ENCODE measurements at regions not wholly inside any gene's neighbourhood (a gene's known extent, or its start where the extent isn't known, plus 50 kb on each side); places are given as distances from the start of the nearest gene placed in this dataset.
A peak's percentile ranks its signal among the peaks of the same experiment; 100 is the strongest.

DNA sequence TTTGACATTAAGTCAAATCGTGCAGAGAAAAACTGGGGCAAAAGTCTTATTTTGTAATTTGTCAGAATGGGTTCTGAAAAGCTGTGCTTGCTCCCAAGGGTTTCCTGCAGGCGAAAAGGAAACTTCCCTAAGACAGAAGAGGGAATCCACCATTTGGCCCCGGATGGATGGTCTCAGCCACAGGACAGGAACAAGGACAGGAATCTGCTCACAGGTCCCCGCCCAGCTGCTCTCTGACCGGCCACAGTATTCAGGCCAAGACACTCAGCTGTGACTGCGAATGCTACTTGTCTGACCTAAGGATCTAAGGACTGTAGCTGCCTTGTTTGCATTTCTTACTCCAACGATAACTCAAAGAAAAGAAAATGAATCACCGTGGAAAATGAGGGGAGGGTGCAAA is 197.0 kb downstream of the BMP7 start:
- ChIA-PET POLR2A (no interaction called here), CTCF (interaction anchor here (0.9 kb wide), 1 partner anchor 270 kb away, joined by 3 read pairs; no protein-coding TSS in a partner anchor)
- DNase-seq (ENCODE audit: extremely low spot score), result no peak
- TF ChIP-seq L3MBTL2 (conservative IDR thresholded peaks at IDR 0.05) (no peak), HDGF (IDR thresholded peaks at IDR 0.05; ENCODE audit: borderline replicate concordance) (no peak), CTBP1 (IDR thresholded peaks at IDR 0.05; ENCODE audit: borderline replicate concordance) (no peak), FOXA1 (IDR thresholded peaks at IDR 0.05) (no peak), SUZ12 (IDR thresholded peaks at IDR 0.05) (no peak), SP1 (IDR thresholded peaks at IDR 0.05) (no peak), NFRKB (IDR thresholded peaks at IDR 0.05) (no peak), TARDBP (IDR thresholded peaks at IDR 0.05) (no peak), BHLHE40 (IDR thresholded peaks at IDR 0.05; ENCODE audit: borderline replicate concordance) (no peak), FOXK2 (IDR thresholded peaks at IDR 0.05) (no peak), ZNF384 (IDR thresholded peaks at IDR 0.05) (no peak), ELF4 (IDR thresholded peaks at IDR 0.05) (no peak), LEF1 (IDR thresholded peaks at IDR 0.05; ENCODE audit: borderline replicate concordance) (no peak), FOXM1 (IDR thresholded peaks at IDR 0.05; ENCODE audit: borderline replicate concordance) (no peak), ARNT (IDR thresholded peaks at IDR 0.05) (no peak)
- TF ChIP-seq, protein P1, sequence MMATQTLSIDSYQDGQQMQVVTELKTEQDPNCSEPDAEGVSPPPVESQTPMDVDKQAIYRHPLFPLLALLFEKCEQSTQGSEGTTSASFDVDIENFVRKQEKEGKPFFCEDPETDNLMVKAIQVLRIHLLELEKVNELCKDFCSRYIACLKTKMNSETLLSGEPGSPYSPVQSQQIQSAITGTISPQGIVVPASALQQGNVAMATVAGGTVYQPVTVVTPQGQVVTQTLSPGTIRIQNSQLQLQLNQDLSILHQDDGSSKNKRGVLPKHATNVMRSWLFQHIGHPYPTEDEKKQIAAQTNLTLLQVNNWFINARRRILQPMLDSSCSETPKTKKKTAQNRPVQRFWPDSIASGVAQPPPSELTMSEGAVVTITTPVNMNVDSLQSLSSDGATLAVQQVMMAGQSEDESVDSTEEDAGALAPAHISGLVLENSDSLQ (IDR thresholded peaks at IDR 0.05), result no peak

DNA sequence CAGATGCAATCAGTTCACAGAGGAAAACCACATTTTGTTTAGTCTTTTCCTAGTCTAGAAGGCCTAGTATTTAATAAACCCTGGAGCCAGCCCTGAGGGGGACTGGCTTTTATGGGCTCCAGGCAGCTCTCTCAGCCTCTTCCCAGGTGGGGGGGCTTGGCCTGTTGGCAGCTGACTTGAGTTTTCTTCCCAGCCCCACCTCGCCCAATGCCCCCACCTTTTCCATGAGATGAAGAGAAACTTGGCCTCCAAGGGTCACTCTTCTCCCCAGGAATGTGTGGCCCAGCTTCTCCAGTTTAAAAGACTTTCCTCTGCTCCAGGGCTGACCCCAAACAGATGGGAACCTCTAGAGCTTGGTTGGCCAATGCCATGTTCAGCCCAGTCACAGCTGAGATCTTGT is 196.1 kb downstream of the BMP7 start:
- CTCF ChIA-PET, result no interaction called here
- POLR2A ChIA-PET, result no interaction called here
- DNase-seq (ENCODE audit: extremely low spot score), result no peak
- TF ChIP-seq SUZ12 (IDR thresholded peaks at IDR 0.05) (no peak), ELF4 (IDR thresholded peaks at IDR 0.05) (no peak), BHLHE40 (IDR thresholded peaks at IDR 0.05; ENCODE audit: borderline replicate concordance) (no peak)

DNA sequence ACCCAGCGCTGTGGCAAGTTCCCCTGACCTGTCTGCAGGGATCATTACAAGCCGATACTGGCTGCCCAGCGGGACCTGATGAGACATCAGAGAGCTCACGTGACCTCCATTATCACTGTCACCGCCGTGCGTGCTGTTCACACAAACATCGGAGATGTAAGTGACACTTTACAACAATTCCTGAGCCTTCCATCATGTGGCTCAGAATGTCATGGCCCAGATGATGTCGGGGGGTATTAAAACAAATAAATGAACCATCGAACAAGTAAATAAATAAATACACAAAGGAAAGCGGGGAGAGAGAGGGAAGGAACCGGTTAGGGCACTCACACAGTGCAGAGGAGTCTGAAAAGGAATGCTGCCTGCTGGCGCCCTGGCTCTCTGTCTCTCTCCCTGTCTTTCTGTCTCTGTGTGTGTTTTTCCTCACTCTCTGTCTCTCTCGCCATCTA is 195.1 kb downstream of the BMP7 start:
- POLR2A ChIA-PET, result no interaction called here
- DNase-seq (ENCODE audit: extremely low spot score), result peak; percentile 32
- TF ChIP-seq CTBP1 (IDR thresholded peaks at IDR 0.05; ENCODE audit: borderline replicate concordance) (peak; percentile 33; the same call in 1 of the 2 replicates), L3MBTL2 (conservative IDR thresholded peaks at IDR 0.05) (no peak), ELF4 (IDR thresholded peaks at IDR 0.05) (no peak), SP1 (IDR thresholded peaks at IDR 0.05) (no peak), ARNT (IDR thresholded peaks at IDR 0.05) (0 out of 2 replicates have a peak, but pooled peaks have one; percentile 69), TARDBP (IDR thresholded peaks at IDR 0.05) (no peak), FOXM1 (IDR thresholded peaks at IDR 0.05; ENCODE audit: borderline replicate concordance) (no peak), LEF1 (IDR thresholded peaks at IDR 0.05; ENCODE audit: borderline replicate concordance) (no peak), FOXA1 (IDR thresholded peaks at IDR 0.05) (no peak), HDGF (IDR thresholded peaks at IDR 0.05; ENCODE audit: borderline replicate concordance) (no peak), SUZ12 (IDR thresholded peaks at IDR 0.05) (no peak), NFRKB (IDR thresholded peaks at IDR 0.05) (no peak), BHLHE40 (IDR thresholded peaks at IDR 0.05; ENCODE audit: borderline replicate concordance) (no peak), FOXK2 (IDR thresholded peaks at IDR 0.05) (no peak), ZNF384 (IDR thresholded peaks at IDR 0.05) (no peak)
- TF ChIP-seq, protein P1 (IDR thresholded peaks at IDR 0.05), result peak; percentile 42; the same call in 1 of the 2 replicates
- CTCF ChIA-PET, result interaction anchor here (1.1 kb wide), 1 partner anchor 10 kb away, joined by 5 read pairs; no protein-coding TSS in a partner anchor

DNA sequence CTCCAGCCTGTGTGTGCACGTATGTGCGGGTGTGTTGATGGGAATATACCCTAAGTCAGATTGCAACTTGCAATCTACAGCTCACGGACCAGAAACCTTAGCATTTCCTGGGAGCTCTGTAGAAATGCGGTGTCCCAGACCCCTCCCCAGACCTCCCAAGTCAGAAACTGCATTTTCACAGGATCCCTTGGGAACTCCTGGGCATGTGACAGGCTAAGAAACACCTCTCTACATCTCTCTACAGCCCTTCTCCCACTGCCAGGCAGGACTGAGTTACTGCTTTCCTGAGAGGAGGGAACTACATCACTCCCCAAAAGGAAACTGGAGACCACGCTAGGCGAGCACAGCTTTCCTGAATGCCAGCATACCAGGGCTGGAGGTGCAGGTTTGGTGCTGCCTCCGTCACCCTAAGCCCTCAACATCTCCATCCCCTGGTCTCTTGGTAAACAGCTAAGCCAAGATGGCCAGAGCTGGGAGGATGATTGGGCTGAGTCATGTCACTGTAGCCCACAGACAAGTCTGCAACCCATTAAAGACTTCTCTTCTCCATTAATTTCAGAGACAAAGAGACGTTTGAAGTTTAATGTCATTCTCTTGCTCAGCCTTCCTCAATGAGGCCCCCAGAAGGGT is 194.4 kb downstream of the BMP7 start:
- POLR2A ChIA-PET, result no interaction called here
- CTCF ChIA-PET, result interaction anchor here (1.1 kb wide), 1 partner anchor 11 kb away, joined by 5 read pairs; no protein-coding TSS in a partner anchor
- TF ChIP-seq TARDBP (IDR thresholded peaks at IDR 0.05), result no peak
- TF ChIP-seq NFRKB (IDR thresholded peaks at IDR 0.05), result no peak
- no peak for TF ChIP-seq ZNF384 (IDR thresholded peaks at IDR 0.05)
- no peak for TF ChIP-seq FOXK2 (IDR thresholded peaks at IDR 0.05)
- no peak for TF ChIP-seq CTBP1 (IDR thresholded peaks at IDR 0.05; ENCODE audit: borderline replicate concordance)
- TF ChIP-seq SP1 (IDR thresholded peaks at IDR 0.05), result no peak
- no peak for DNase-seq (ENCODE audit: extremely low spot score)

DNA sequence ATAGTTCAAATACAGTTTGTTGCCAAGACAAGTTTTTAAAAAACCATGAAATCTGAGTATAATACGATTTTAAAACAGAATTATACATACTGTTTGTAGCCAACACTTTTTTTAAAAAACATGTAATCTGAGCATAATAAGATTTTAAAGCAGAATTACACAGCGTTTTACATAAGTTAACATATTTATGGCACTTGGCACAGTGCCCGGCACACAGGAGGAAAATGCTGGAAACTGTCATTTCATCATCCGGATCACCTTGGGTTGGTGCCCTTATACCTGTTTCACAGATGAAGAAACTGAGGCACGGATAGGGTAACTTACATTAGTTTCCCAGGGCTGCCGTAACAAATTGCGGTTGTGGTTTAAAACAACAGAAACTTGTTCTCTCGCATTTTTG is 193.0 kb downstream of the BMP7 start:
- no peak for TF ChIP-seq FOXA1 (IDR thresholded peaks at IDR 0.05)
- TF ChIP-seq L3MBTL2 (conservative IDR thresholded peaks at IDR 0.05), result no peak
- no peak for TF ChIP-seq SP1 (IDR thresholded peaks at IDR 0.05)
- TF ChIP-seq FOXM1 (IDR thresholded peaks at IDR 0.05; ENCODE audit: borderline replicate concordance), result no peak
- no peak for TF ChIP-seq BHLHE40 (IDR thresholded peaks at IDR 0.05; ENCODE audit: borderline replicate concordance)
- no peak for TF ChIP-seq HDGF (IDR thresholded peaks at IDR 0.05; ENCODE audit: borderline replicate concordance)
- no peak for TF ChIP-seq NFRKB (IDR thresholded peaks at IDR 0.05)
- TF ChIP-seq ZNF384 (IDR thresholded peaks at IDR 0.05), result no peak
- ChIA-PET CTCF (no interaction called here), POLR2A (no interaction called here)
- no peak for DNase-seq (ENCODE audit: extremely low spot score)

DNA sequence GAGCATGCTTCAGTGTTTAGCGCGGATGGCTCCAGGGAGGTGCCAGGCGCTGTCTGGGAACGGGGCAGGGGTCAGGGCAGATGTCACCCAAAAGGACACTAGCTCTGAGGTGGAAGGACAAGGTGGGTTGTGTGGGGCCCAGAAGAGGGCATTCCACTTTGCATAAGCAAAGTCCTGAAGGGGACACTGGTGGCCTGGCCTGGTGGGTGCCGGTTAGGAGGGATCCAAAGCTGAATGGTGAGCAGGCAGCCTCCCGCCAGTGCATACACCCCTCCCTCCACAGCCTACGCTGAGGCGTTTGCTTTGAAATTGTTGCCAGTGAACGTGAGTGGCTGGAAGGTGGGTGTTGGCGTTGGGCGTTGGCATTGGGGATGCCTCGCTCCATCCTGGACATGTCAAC is 192.1 kb downstream of the BMP7 start:
- ChIA-PET CTCF (no interaction called here), POLR2A (no interaction called here)
- no peak for TF ChIP-seq LEF1 (IDR thresholded peaks at IDR 0.05; ENCODE audit: borderline replicate concordance)
- TF ChIP-seq ARNT (IDR thresholded peaks at IDR 0.05), result no peak
- TF ChIP-seq FOXK2 (IDR thresholded peaks at IDR 0.05), result no peak
- TF ChIP-seq ELF4 (IDR thresholded peaks at IDR 0.05), result no peak
- TF ChIP-seq L3MBTL2 (conservative IDR thresholded peaks at IDR 0.05), result no peak
- TF ChIP-seq SUZ12 (IDR thresholded peaks at IDR 0.05), result no peak
- TF ChIP-seq ZNF384 (IDR thresholded peaks at IDR 0.05), result no peak
- TF ChIP-seq CTBP1 (IDR thresholded peaks at IDR 0.05; ENCODE audit: borderline replicate concordance), result no peak
- TF ChIP-seq TARDBP (IDR thresholded peaks at IDR 0.05), result no peak
- TF ChIP-seq BHLHE40 (IDR thresholded peaks at IDR 0.05; ENCODE audit: borderline replicate concordance), result no peak
- no peak for TF ChIP-seq HDGF (IDR thresholded peaks at IDR 0.05; ENCODE audit: borderline replicate concordance)
- TF ChIP-seq, protein P1 (IDR thresholded peaks at IDR 0.05), result no peak
- TF ChIP-seq SP1 (IDR thresholded peaks at IDR 0.05), result no peak
- TF ChIP-seq FOXA1 (IDR thresholded peaks at IDR 0.05), result no peak
- no peak for TF ChIP-seq FOXM1 (IDR thresholded peaks at IDR 0.05; ENCODE audit: borderline replicate concordance)
- TF ChIP-seq NFRKB (IDR thresholded peaks at IDR 0.05), result no peak
- no peak for DNase-seq (ENCODE audit: extremely low spot score)

Measured in HEK293T (cell line).